ENCODE measurements at regions not wholly inside any gene's neighbourhood (a gene's known extent, or its start where the extent isn't known, plus 50 kb on each side); places are given as distances from the start of the nearest gene placed in this dataset.

GRCh38 chr4:17251101-17251500 is 260.8 kb downstream of the QDPR start:
- no peak overlapping the region for H3K4me3 ChIP-seq (replicated peaks in 1 of 3; ENCODE audit: low read depth in 2 of 3, low read length in 3 of 3)
- H3K4me3 Mint-ChIP-seq: no peak overlapping the region
- no peaks in the 10 kb centered on the region for H3K9me3 ChIP-seq (replicated peaks in 1 of 2; ENCODE audit: control insufficient read depth in 1 of 2, insufficient read depth in 1 of 2, low read length in 2 of 2)
- intact Hi-C loops (cut with micrococcal nuclease): no loop called here
- no peaks in the 10 kb centered on the region for H3K4me1 ChIP-seq (ENCODE audit: control insufficient read depth in 1 of 2, insufficient read depth in 2 of 2, low read length in 2 of 2)
- H3K27ac Mint-ChIP-seq: no peak overlapping the region
- no peak for DNase-seq
- no peak overlapping the region for H3K9ac ChIP-seq (ENCODE audit: insufficient read depth, low read length, poor library complexity, severe bottlenecking)
- no peaks in the 10 kb centered on the region for H3K79me2 ChIP-seq (ENCODE audit: insufficient read depth, low read length)
- no peak overlapping the region for H3K4me2 ChIP-seq (replicated peaks; ENCODE audit: extremely low read depth, low read length, poor library complexity, severe bottlenecking)
- no peaks in the 10 kb centered on the region for H3K4me1 Mint-ChIP-seq
- H3K9me3 Mint-ChIP-seq: peaks cover 0 to 3% (median 0%) of the 10 kb centered on the region in 7 donors
- H3K36me3 ChIP-seq (replicated peaks in 1 of 2; ENCODE audit: control insufficient read depth in 1 of 2, insufficient read depth in 2 of 2, low read length in 2 of 2): no peaks in the 10 kb centered on the region
- H3K27ac ChIP-seq (ENCODE audit: low read depth in 1 of 2, low read length in 2 of 2): no peak overlapping the region
- peaks cover 0 to 2% (median 0%) of the 10 kb centered on the region in 3 donors for H3K27me3 Mint-ChIP-seq (ENCODE audit: low read depth in 3 of 3)
- no peaks in the 10 kb centered on the region for H3K27me3 ChIP-seq (ENCODE audit: control insufficient read depth in 2 of 2, insufficient read depth in 2 of 2, low read length in 2 of 2)
- no CpG with 5 or more reads among the region's 3 CpGs for whole genome bisulfite sequencing (ENCODE audit: insufficient coverage)
- H2AFZ ChIP-seq (ENCODE audit: insufficient read depth, low read depth, low read length, poor library complexity, severe bottlenecking): no peak overlapping the region
- H4K20me1 ChIP-seq (ENCODE audit: insufficient read depth, low read length): no peaks in the 10 kb centered on the region
- TF ChIP-seq CTCF (IDR thresholded peaks at IDR 0.05): no peak
- H3K36me3 Mint-ChIP-seq: no peaks in the 10 kb centered on the region

- peaks cover 0 to 3% (median 0%) of the 10 kb centered on the region in 7 donors for H3K9me3 Mint-ChIP-seq
- H3K27ac Mint-ChIP-seq: no peak overlapping the region
- H3K27ac ChIP-seq (ENCODE audit: low read depth in 1 of 2, low read length in 2 of 2): no peak overlapping the region
- no peaks in the 10 kb centered on the region for H3K9me3 ChIP-seq (replicated peaks in 1 of 2; ENCODE audit: control insufficient read depth in 1 of 2, insufficient read depth in 1 of 2, low read length in 2 of 2)
- no peak overlapping the region for H3K9ac ChIP-seq (ENCODE audit: insufficient read depth, low read length, poor library complexity, severe bottlenecking)
- no peaks in the 10 kb centered on the region for H3K4me1 ChIP-seq (ENCODE audit: control insufficient read depth in 1 of 2, insufficient read depth in 2 of 2, low read length in 2 of 2)
- no peaks in the 10 kb centered on the region for H3K36me3 ChIP-seq (replicated peaks in 1 of 2; ENCODE audit: control insufficient read depth in 1 of 2, insufficient read depth in 2 of 2, low read length in 2 of 2)
- H4K20me1 ChIP-seq (ENCODE audit: insufficient read depth, low read length): no peaks in the 10 kb centered on the region
- no peaks in the 10 kb centered on the region for H3K36me3 Mint-ChIP-seq
- no CpG with 5 or more reads among the region's 4 CpGs for WGBS (ENCODE audit: insufficient coverage)
- no peak overlapping the region for H2AFZ ChIP-seq (ENCODE audit: insufficient read depth, low read depth, low read length, poor library complexity, severe bottlenecking)
- H3K4me2 ChIP-seq (replicated peaks; ENCODE audit: extremely low read depth, low read length, poor library complexity, severe bottlenecking): no peak overlapping the region
- DNase-seq: no peak
- H3K4me3 Mint-ChIP-seq: no peak overlapping the region
- no peak for TF ChIP-seq CTCF (IDR thresholded peaks at IDR 0.05)
- no peaks in the 10 kb centered on the region for H3K4me1 Mint-ChIP-seq
- H3K27me3 Mint-ChIP-seq (ENCODE audit: low read depth in 3 of 3): peaks cover 0 to 2% (median 0%) of the 10 kb centered on the region in 3 donors
- H3K4me3 ChIP-seq (replicated peaks in 1 of 3; ENCODE audit: low read depth in 2 of 3, low read length in 3 of 3): no peak overlapping the region
- intact Hi-C loops (cut with micrococcal nuclease): no loop called here
- no peaks in the 10 kb centered on the region for H3K27me3 ChIP-seq (ENCODE audit: control insufficient read depth in 2 of 2, insufficient read depth in 2 of 2, low read length in 2 of 2)
- H3K79me2 ChIP-seq (ENCODE audit: insufficient read depth, low read length): no peaks in the 10 kb centered on the region
Observed at GRCh38 chr4:17250591-17250990, 261.3 kb downstream of the QDPR start.
